HCT116 (cell line): ENCODE measurements at regions not wholly inside any gene's neighbourhood (a gene's known extent, or its start where the extent isn't known, plus 50 kb on each side); places are given as distances from the start of the nearest gene placed in this dataset.

Experiments
- ATAC-seq: fragments of 200-7000 bp; cut with Tn5 transposase; 2 replicates; pipeline ENCODE4 v1.9.1; 2020; ENCODE audit warnings: mild to moderate bottlenecking, moderate library complexity
- BruUV-seq: library from RNA; stranded (reverse); fragments of 400-500 nt; replicated peaks from 2 replicates; lab custom pipeline; 2021; lab: Mats Ljungman, UMichigan
- CTCF ChIA-PET: fragments of 300-600 bp; sonication (Branson Sonifier 250); formaldehyde crosslinking; loops from one replicate; lab custom pipeline; 2021; ENCODE audit warnings: antibody characterized with exemption; lab: Charles Lee
- POLR2A ChIA-PET: fragments of 300-600, 350-600 bp; sonication (Branson Sonifier 250); formaldehyde crosslinking; loops from one replicate; lab custom pipeline; 2021; ENCODE audit warnings: antibody characterized with exemption; lab: Charles Lee
- RAD21 ChIA-PET, 2 experiments: fragments of 300-600 bp; sonication (Branson Sonifier 250); formaldehyde crosslinking; loops; one replicate each; lab custom pipeline; 2023; ENCODE audit warnings: low total read pairs in 2 of 2; ENCODE audit not compliant: uncharacterized antibody in 2 of 2, unreplicated experiment in 2 of 2, low non-redundant PET in 1 of 2; lab: Charles Lee
- DNase-seq: peaks from one replicate; pipeline ENCODE4 v3.0.0-alpha.2; 2010; ENCODE audit warnings: low read depth, low spot score
- H2AFZ ChIP-seq: fragments of 200-600 bp; shearing (Covaris generic), sonication (generic); 2 replicates; pipeline ENCODE4 v1.6.1; 2017; ENCODE audit warnings: low read depth, mixed run types, mixed read lengths, antibody characterized with exemption, low read length; ENCODE audit not compliant: poor library complexity, severe bottlenecking
- H3K27ac ChIP-seq: 2 replicates; pipeline ENCODE4 v1.5.1; 2012; ENCODE audit warnings: low read depth, low read length
- H3K27me3 ChIP-seq: fragments of 200-600 bp; sonication (generic); 2 replicates; pipeline ENCODE4 v1.6.1; 2016; ENCODE audit warnings: mixed run types, low read length, mixed read lengths; ENCODE audit not compliant: insufficient read depth
- H3K36me3 ChIP-seq, 2 experiments: fragments of 200-500 bp in 1 of 2; fragments of 200-600 bp in 1 of 2; sonication (Bioruptor generic) in 1 of 2; sonication (generic) in 1 of 2; 2 replicates each; pipeline versions ENCODE4 v1.5.1 to v1.6.1; 2014 to 2016; ENCODE audit warnings: low read length in 2 of 2, inconsistent platforms in 1 of 2, mixed read lengths in 1 of 2, mixed run types in 1 of 2; ENCODE audit not compliant: insufficient read depth in 2 of 2, control insufficient read depth in 1 of 2
- H3K4me1 ChIP-seq, 2 experiments: fragments of 200-600 bp in 1 of 2; sonication (generic) in 1 of 2; 2 replicates each; pipeline versions ENCODE4 v1.5.1 to v1.6.1; 2012 to 2017; ENCODE audit warnings: low read length in 2 of 2, inconsistent platforms in 1 of 2, mild to moderate bottlenecking in 1 of 2, mixed read lengths in 1 of 2, mixed run types in 1 of 2, moderate library complexity in 1 of 2; ENCODE audit not compliant: insufficient read depth in 2 of 2, control insufficient read depth in 1 of 2
- H3K4me2 ChIP-seq: fragments of 200-600 bp; sonication (generic); 2 replicates; pipeline ENCODE4 v1.6.1; 2017; ENCODE audit warnings: mixed run types, low read length, mixed read lengths
- H3K4me3 ChIP-seq, 2 experiments: fragments of 200-600 bp in 1 of 2; sonication (generic) in 1 of 2; replicated peaks in 1 of 2; 2 replicates each; pipeline ENCODE4 v1.5.1; 2011 to 2016; ENCODE audit warnings: low read length in 2 of 2, control low read depth in 1 of 2, low read depth in 1 of 2, mild to moderate bottlenecking in 1 of 2, mixed read lengths in 1 of 2, mixed run types in 1 of 2
- H3K79me2 ChIP-seq: fragments of 200-600 bp; sonication (generic); 2 replicates; pipeline ENCODE4 v1.6.1; 2017; ENCODE audit warnings: mild to moderate bottlenecking, mixed run types, low read length, moderate library complexity, mixed read lengths; ENCODE audit not compliant: insufficient read depth
- H3K9ac ChIP-seq: fragments of 200-600 bp; sonication (generic); 2 replicates; pipeline ENCODE4 v1.6.1; 2016; ENCODE audit warnings: low read length, mixed read lengths
- H3K9me2 ChIP-seq: fragments of 200-600 bp; sonication (generic), shearing (Covaris generic); 2 replicates; pipeline ENCODE4 v1.6.1; 2017; ENCODE audit warnings: mixed run types, mild to moderate bottlenecking, moderate library complexity; ENCODE audit not compliant: insufficient read depth
- H3K9me3 ChIP-seq, 2 experiments: fragments of 200-500 bp in 1 of 2; fragments of 200-600 bp in 1 of 2; sonication (Bioruptor generic) in 1 of 2; sonication (generic) in 1 of 2; 2 replicates each; pipeline ENCODE4 v1.6.1; 2014 to 2017; ENCODE audit warnings: low read length in 2 of 2, mixed read lengths in 2 of 2, inconsistent platforms in 1 of 2, low read depth in 1 of 2, mild to moderate bottlenecking in 1 of 2, mixed run types in 1 of 2, moderate library complexity in 1 of 2; ENCODE audit not compliant: control insufficient read depth in 1 of 2, insufficient read depth in 1 of 2
- H4K20me1 ChIP-seq: fragments of 200-600 bp; sonication (generic), shearing (Covaris generic); 2 replicates; pipeline ENCODE4 v1.6.1; 2017; ENCODE audit warnings: mixed run types, mild to moderate bottlenecking, moderate library complexity; ENCODE audit not compliant: insufficient read depth
- CBX3 ChIP-seq: IDR thresholded peaks from 2 replicates; pipeline ENCODE4 v1.6.1; 2012; ENCODE audit warnings: low read depth
- CEBPB ChIP-seq: IDR thresholded peaks from 2 replicates; pipeline ENCODE4 v1.6.1; 2012; ENCODE audit warnings: low read depth
- EGR1 ChIP-seq: IDR thresholded peaks from 2 replicates; pipeline ENCODE4 v1.6.1; 2012; ENCODE audit warnings: low read depth
- ELF1 ChIP-seq: IDR thresholded peaks from 2 replicates; pipeline ENCODE4 v1.6.1; 2012; ENCODE audit warnings: low read depth, borderline replicate concordance
- EZH2 ChIP-seq: fragments of 200-600 bp; sonication (generic); IDR thresholded peaks from 2 replicates; pipeline ENCODE4 v1.6.1; 2017; ENCODE audit warnings: antibody characterized with exemption, mixed run types
- FOSL1 ChIP-seq: IDR thresholded peaks from 2 replicates; pipeline ENCODE4 v1.6.1; 2012; ENCODE audit warnings: low read depth
- JUND ChIP-seq: IDR thresholded peaks from 2 replicates; pipeline ENCODE4 v1.6.1; 2012
- RAD21 ChIP-seq: IDR thresholded peaks from 2 replicates; pipeline ENCODE4 v1.6.1; 2012; ENCODE audit warnings: low read depth, mild to moderate bottlenecking
- SRF ChIP-seq: IDR thresholded peaks from 2 replicates; pipeline ENCODE4 v1.6.1; 2012; ENCODE audit warnings: low read depth
- TCF7L2 ChIP-seq: IDR thresholded peaks from 2 replicates; pipeline ENCODE4 v1.7.0; 2011; ENCODE audit warnings: borderline replicate concordance, inconsistent platforms; ENCODE audit not compliant: insufficient read depth, insufficient read length; ENCODE audit errors: extremely low read depth
- YY1 ChIP-seq: IDR thresholded peaks from 2 replicates; pipeline ENCODE4 v1.6.1; 2011; ENCODE audit warnings: low read length, low read depth, moderate library complexity, mild to moderate bottlenecking; ENCODE audit not compliant: insufficient replicate concordance; ENCODE audit errors: extremely low read depth
- ZFX ChIP-seq: fragments of 450-650 bp; IDR thresholded peaks from 2 replicates; pipeline ENCODE4 v1.6.1; 2017
- intact Hi-C: fragments of 100-400 bp; cut with micrococcal nuclease; formaldehyde crosslinking; loops from 2 replicates; pipeline ENCODE4 v1.10.0; 2022
- TF ChIP-seq, protein P1 (sequence below): IDR thresholded peaks from 2 replicates; pipeline ENCODE4 v1.6.1; 2012; ENCODE audit warnings: low read depth
- TF ChIP-seq, protein P2 (sequence below): IDR thresholded peaks from 2 replicates; pipeline ENCODE4 v1.6.1; 2011; ENCODE audit warnings: mild to moderate bottlenecking, low read length, moderate library complexity; ENCODE audit not compliant: insufficient replicate concordance; ENCODE audit errors: extremely low read depth
- TF ChIP-seq, protein P3 (sequence below): IDR thresholded peaks from 2 replicates; pipeline ENCODE4 v1.6.1; 2012
- TF ChIP-seq, protein P4 (sequence below), 3 experiments: fragments of 200-600 bp in 1 of 3; sonication (generic) in 1 of 3; IDR thresholded peaks in 2 of 3; conservative IDR thresholded peaks in 1 of 3; 2 replicates each; pipeline ENCODE4 v1.5.1; 2012 to 2017; ENCODE audit warnings: low read depth in 2 of 3, low read length in 2 of 3, antibody characterized with exemption in 1 of 3, borderline replicate concordance in 1 of 3, control low read depth in 1 of 3, mild to moderate bottlenecking in 1 of 3, mixed read lengths in 1 of 3, mixed run types in 1 of 3, moderate library complexity in 1 of 3; ENCODE audit not compliant: insufficient read depth in 1 of 3
- TF ChIP-seq, protein P5 (sequence below): IDR thresholded peaks from 2 replicates; pipeline ENCODE4 v1.6.1; 2012

DNA sequence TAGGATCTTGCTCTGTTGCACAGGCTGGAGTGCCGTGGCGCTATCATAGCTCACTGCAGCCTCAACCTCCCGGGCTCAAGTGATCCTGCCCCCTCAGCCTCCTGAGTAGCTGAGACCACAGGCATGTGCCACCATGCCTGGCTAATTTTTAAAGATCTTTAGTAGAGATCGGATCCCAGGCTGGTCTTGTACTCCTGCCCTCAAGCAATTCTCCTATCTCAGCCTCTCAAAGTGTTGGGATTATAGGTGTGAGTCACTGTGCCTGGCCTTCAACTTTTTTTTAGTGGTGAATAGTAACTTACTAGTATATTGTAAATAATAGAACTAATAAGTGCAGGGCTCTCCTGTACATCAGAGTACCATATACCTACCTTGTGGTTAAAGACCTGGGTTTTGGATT is 52.1 kb upstream of the LMTK2 start:
- no peak for ATAC-seq
- no peaks in the 10 kb centered on the region for H3K79me2 ChIP-seq
- H2AFZ ChIP-seq = no peak overlapping the region
- BruUV-seq = no TSS peak
- H3K36me3 ChIP-seq = no peaks in the 10 kb centered on the region
- H3K9me3 ChIP-seq = no peaks in the 10 kb centered on the region
- ChIA-PET RAD21 (no interaction called here), CTCF (no interaction called here), POLR2A (no interaction called here)
- no peaks in the 10 kb centered on the region for H3K27me3 ChIP-seq
- no peak for DNase-seq
- no peak for TF ChIP-seq ELF1
- TF ChIP-seq, protein P1, sequence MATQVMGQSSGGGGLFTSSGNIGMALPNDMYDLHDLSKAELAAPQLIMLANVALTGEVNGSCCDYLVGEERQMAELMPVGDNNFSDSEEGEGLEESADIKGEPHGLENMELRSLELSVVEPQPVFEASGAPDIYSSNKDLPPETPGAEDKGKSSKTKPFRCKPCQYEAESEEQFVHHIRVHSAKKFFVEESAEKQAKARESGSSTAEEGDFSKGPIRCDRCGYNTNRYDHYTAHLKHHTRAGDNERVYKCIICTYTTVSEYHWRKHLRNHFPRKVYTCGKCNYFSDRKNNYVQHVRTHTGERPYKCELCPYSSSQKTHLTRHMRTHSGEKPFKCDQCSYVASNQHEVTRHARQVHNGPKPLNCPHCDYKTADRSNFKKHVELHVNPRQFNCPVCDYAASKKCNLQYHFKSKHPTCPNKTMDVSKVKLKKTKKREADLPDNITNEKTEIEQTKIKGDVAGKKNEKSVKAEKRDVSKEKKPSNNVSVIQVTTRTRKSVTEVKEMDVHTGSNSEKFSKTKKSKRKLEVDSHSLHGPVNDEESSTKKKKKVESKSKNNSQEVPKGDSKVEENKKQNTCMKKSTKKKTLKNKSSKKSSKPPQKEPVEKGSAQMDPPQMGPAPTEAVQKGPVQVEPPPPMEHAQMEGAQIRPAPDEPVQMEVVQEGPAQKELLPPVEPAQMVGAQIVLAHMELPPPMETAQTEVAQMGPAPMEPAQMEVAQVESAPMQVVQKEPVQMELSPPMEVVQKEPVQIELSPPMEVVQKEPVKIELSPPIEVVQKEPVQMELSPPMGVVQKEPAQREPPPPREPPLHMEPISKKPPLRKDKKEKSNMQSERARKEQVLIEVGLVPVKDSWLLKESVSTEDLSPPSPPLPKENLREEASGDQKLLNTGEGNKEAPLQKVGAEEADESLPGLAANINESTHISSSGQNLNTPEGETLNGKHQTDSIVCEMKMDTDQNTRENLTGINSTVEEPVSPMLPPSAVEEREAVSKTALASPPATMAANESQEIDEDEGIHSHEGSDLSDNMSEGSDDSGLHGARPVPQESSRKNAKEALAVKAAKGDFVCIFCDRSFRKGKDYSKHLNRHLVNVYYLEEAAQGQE = no peak
- no peak for TF ChIP-seq SRF
- TF ChIP-seq RAD21 = no peak
- no peak for TF ChIP-seq EGR1
- TF ChIP-seq, protein P2, sequence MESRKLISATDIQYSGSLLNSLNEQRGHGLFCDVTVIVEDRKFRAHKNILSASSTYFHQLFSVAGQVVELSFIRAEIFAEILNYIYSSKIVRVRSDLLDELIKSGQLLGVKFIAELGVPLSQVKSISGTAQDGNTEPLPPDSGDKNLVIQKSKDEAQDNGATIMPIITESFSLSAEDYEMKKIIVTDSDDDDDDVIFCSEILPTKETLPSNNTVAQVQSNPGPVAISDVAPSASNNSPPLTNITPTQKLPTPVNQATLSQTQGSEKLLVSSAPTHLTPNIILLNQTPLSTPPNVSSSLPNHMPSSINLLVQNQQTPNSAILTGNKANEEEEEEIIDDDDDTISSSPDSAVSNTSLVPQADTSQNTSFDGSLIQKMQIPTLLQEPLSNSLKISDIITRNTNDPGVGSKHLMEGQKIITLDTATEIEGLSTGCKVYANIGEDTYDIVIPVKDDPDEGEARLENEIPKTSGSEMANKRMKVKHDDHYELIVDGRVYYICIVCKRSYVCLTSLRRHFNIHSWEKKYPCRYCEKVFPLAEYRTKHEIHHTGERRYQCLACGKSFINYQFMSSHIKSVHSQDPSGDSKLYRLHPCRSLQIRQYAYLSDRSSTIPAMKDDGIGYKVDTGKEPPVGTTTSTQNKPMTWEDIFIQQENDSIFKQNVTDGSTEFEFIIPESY = no peak
- no peak for TF ChIP-seq TCF7L2
- no peak for TF ChIP-seq JUND
- TF ChIP-seq, protein P3, sequence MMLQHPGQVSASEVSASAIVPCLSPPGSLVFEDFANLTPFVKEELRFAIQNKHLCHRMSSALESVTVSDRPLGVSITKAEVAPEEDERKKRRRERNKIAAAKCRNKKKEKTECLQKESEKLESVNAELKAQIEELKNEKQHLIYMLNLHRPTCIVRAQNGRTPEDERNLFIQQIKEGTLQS = no peak
- TF ChIP-seq ZFX = no peak
- no peak for TF ChIP-seq CEBPB
- no peak for TF ChIP-seq YY1
- no peak for TF ChIP-seq EZH2
- TF ChIP-seq, protein P4, sequence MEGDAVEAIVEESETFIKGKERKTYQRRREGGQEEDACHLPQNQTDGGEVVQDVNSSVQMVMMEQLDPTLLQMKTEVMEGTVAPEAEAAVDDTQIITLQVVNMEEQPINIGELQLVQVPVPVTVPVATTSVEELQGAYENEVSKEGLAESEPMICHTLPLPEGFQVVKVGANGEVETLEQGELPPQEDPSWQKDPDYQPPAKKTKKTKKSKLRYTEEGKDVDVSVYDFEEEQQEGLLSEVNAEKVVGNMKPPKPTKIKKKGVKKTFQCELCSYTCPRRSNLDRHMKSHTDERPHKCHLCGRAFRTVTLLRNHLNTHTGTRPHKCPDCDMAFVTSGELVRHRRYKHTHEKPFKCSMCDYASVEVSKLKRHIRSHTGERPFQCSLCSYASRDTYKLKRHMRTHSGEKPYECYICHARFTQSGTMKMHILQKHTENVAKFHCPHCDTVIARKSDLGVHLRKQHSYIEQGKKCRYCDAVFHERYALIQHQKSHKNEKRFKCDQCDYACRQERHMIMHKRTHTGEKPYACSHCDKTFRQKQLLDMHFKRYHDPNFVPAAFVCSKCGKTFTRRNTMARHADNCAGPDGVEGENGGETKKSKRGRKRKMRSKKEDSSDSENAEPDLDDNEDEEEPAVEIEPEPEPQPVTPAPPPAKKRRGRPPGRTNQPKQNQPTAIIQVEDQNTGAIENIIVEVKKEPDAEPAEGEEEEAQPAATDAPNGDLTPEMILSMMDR (IDR thresholded peaks at IDR 0.05 in 2 of 3, conservative IDR thresholded peaks at IDR 0.05 in 1 of 3; ENCODE audit: borderline replicate concordance in 1 of 3, insufficient read depth in 1 of 3, low read depth in 2 of 3, low read length in 2 of 3) = no peak
- no peak for TF ChIP-seq FOSL1
- TF ChIP-seq CBX3 = no peak
- TF ChIP-seq, protein P5, sequence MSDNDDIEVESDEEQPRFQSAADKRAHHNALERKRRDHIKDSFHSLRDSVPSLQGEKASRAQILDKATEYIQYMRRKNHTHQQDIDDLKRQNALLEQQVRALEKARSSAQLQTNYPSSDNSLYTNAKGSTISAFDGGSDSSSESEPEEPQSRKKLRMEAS = no peak
- H4K20me1 ChIP-seq = no peaks in the 10 kb centered on the region
- H3K9ac ChIP-seq = no peak overlapping the region
- intact Hi-C loops = no loop called here
- H3K9me2 ChIP-seq = no peaks in the 10 kb centered on the region
- H3K4me3 ChIP-seq = no peak overlapping the region
- no peak overlapping the region for H3K4me2 ChIP-seq
- no peak overlapping the region for H3K27ac ChIP-seq
- peaks cover 3 to 7% of the 10 kb centered on the region in 2 experiments; a peak in 3 of 4 replicates for H3K4me1 ChIP-seq
